ENCODE measurements at regions not wholly inside any gene's neighbourhood (a gene's known extent, or its start where the extent isn't known, plus 50 kb on each side); places are given as distances from the start of the nearest gene placed in this dataset.

- TF ChIP-seq CTCF (conservative IDR thresholded peaks at IDR 0.05) (no peak), ZFX (IDR thresholded peaks at IDR 0.05) (no peak)
Observed at GRCh38 chr6:87791029-87791428, 89.0 kb upstream of the AKIRIN2 start.
